M059J (cell line): ENCODE measurements at regions not wholly inside any gene's neighbourhood (a gene's known extent, or its start where the extent isn't known, plus 50 kb on each side); places are given as distances from the start of the nearest gene placed in this dataset.

Source experiments
- DNase-seq: peaks from one replicate; pipeline ENCODE4 v3.0.0-alpha.2; 2012; ENCODE audit warnings: low read depth

DNA sequence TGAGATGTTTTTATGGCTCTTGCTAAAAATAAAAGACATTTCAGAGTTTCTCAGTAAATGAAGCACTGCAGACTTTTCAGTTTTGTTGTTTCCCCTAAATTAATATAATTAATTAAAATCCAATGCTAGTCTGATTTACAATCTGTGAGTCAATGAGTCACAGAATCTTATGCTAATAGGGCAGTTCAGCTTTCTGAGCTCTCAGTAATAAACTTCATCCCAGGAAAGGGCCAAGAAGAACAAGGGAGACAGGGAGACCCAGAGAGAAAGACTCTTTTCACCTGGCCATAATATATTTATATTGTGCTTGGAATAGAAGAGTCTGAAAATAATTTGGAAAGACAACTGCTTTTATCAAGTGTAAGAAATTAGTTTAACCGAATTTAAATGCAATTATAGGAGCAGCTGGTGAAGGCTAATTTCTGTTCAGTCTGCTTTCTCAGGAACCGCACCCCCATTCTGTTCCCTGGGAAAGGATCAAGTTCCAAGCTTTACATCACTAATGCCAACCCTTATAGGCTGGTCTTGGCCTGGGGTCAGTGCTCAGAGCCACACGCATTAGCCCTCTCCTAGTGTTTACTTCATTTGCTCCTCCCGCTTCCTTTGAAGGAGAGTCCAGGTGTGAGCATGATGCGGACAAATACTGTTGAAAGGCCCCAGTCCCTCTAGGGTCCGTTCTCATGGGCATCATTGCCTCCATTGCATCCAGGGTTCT, 145.6 kb downstream of the ZBTB18 start:
- no peak for DNase-seq

- no peak for DNase-seq
These were observed 146.8 kb downstream of the ZBTB18 start for GRCh38 chr1:244197851-244198375.

- DNase-seq, result no peak
These were observed 148.8 kb downstream of the ZBTB18 start for GRCh38 chr1:244199902-244200301.

DNA sequence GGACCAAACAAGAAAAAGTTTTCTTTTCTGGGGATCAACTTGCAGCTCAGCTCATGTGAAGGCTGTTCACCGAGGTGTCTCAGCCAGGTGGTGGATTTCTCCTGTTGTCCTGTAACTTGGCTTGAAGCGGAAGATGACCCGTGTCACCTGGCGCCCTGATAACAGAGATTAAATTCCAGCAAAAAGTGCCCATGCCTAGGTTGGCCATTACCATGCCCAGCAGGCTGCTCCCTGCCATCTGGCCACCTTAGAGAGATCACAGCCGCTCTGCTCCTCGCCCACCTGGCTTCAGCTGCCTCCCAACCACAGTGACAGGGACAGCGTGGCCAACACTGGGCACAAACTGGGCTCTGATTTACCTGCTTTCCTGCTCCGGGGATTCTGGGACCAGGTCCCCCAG, 149.5 kb downstream of the ZBTB18 start:
- no peak for DNase-seq

DNA sequence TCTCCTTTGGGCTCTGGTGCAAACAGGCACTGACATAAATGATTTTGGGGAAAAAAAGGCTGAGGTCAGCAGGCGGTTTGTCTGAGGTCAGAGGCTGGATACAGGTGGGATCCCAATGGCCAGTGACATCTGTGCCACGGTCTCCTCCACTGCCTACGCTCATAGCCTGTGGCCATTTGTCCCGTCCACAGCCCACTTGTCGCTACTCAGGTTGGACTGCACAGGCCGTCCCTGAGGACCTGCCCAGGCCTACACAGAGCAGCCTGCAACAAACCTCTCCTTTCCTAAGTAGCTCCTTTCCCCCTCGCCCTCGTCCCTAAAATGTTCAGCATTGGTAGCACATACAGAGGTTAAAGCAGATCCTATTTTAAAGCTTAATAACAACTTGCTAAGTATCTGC, 150.7 kb downstream of the ZBTB18 start:
- DNase-seq, result no peak

DNA sequence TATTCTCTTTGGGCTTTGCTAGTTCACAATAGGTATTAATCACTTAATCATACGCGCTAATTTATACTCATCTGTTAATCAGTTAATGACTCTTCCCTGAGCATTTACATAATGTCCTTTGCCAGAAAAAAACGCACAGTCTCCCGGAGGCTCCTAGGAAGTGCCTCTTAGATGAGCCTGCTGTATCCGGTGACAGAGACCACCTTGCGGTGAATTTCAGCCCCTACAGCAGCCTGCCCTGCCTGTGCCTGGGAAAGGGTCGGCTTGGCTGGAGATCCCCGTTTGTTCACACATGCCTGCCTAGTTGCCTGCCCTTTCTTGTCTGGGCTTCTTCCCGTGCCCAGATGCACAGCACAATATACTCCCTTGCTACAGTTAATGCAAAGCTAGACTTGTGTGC, 152.9 kb downstream of the ZBTB18 start:
- no peak for DNase-seq

DNA sequence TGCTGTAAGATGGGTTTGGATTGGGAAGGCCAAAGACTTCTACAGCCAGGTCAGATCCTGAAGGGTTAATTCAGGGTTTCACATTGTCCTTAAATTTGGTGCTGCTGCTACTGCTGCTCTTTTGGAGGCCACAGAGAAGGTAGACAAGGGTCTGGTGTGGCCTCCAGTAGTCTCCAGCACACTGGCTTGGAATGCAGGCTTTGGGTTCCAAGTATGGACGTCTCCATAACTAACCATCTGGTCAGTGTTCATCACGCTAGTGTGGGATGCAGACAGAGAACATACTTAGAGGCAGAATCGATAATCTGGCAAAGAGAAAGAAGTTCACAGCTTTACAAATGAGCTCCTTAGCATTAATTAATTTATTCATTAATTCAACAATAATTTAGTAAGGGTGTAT, 154.1 kb downstream of the ZBTB18 start:
- DNase-seq, result no peak

DNA sequence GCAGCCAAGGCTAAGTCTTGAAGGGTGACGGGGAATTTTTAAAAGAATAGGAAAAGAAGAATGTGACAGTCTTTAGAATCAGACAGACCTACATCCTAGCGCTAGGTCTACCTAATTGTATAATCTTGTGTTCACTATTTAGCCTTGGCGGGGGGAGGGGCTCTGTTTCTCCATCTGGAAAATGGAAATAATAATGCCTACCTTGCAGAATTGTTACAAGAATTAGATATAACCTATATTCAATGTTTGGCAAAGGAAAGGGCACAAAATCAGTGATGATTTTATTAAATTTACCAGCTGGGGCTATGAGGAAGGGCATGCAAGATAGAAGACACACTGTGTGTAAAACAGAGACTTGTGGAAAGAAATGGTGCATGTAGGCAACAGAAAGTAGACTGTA, 154.8 kb downstream of the ZBTB18 start:
- no peak for DNase-seq

GRCh38 chr1:244207042-244207934, 156.2 kb downstream of the ZBTB18 start:
- DNase-seq, result no peak

DNA sequence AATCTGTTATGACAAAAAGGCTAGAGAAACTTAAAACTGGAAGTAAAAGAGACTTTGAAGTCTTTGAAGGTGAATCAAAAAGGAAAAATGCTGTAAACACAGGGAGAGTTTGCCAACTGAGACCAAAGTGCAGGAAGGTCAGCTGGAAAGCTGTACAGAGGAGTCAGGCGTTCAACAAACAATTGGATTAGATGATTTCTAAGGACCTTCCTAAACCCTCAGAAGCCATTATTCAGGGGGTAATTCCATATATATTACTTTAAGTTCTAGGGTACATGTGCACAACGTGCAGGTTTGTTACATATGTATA, 156.8 kb downstream of the ZBTB18 start:
- DNase-seq, result peak; percentile 68

DNA sequence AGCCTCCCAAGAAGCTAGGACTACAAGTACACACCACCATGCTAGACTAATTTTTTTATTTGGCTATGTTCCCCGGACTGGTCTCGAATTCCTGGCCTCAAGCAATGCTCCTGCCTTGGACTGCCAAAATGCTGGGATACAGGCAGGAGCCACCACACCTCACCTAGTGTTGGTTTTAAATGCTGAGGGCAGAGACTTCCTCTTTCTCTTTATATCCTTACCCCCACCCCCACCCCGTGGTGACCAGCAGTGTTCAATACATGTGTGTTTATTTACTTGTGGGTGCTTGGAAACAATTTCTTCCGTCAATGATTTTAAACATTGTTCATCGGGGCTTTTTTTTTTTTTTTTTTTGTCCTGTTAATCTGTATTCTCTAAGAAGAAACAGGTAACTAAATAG, 158.9 kb downstream of the ZBTB18 start:
- peak; percentile 49 for DNase-seq

- peak; percentile 30 for DNase-seq
These were observed 159.9 kb downstream of the ZBTB18 start for GRCh38 chr1:244210884-244211558.

DNA sequence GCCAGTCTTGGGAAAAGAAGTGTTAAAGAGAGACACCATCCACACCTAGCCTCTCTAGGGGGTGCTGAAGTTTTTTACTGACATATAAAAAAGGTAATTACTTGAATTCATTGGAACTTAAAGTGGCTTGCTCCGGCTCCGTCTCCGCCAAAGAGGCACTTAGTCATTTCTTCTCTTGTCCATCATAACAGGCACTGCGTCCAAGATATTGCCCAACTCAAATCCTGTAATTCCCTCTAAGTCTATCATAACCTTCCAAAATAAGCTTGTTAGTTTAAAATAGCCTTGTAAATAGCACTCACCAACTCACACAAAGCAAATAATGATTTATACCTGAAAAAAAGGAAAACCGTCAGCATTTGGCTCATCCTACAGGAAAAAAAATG, 160.5 kb downstream of the ZBTB18 start:
- DNase-seq, result peak; percentile 60

- DNase-seq, result no peak
These were observed 161.1 kb downstream of the ZBTB18 start for GRCh38 chr1:244212219-244212618.

DNA sequence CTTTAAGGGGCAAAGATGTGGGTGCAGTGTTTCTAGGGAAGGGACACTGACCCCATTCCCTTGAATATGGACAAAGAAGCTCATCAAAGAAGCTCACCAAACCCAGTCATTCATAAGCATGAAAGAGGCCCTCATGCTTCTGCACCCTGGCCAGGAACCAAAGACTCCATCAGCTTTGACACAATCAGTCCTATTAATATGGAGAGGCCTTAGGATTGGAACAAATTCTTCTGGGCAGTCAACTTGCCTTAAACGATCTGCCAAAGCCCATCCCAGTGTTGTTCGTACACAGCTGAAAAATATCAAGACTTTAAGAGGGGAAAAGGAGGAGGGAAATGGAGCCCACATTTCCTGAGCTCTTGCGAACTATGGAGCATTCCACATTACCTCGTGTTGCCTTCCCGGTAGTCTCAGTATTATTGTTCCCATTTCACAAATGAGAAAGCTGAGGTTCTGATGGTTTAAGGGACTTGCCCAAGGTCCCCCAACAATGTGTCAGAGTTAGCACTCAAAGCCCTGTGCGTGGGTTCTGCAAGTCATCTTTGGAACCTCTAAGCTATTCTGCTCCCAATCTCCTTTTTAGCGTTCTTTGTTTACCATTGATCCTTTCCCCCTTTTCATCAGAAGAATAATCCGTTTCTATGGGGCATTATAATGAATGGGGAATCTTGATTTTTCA, 161.9 kb downstream of the ZBTB18 start:
- DNase-seq, result no peak

GRCh38 chr1:244214009-244214967, 163.2 kb downstream of the ZBTB18 start:
- peak; percentile 100 for DNase-seq

DNA sequence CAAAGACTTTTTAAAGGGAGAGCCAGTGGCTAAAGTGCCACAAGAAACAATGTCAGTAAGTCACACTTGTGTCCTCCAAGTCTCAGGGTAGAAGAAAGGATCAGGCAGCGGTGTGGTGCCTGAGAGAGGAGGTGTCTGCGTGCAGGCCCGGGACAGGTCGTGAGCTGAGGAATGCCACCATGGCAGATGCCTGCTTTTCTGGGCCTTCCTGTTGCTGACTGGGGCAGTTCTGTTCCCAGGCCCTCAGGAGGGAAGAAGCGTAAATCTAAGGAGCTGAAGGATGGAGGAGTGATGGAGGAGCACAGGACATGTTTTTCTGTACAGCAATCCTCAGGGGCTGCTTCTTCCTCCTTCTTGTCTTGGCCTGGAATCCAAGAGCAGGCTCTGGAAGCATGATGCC, 165.8 kb downstream of the ZBTB18 start:
- DNase-seq, result no peak

GRCh38 chr1:244217711-244218110, 166.6 kb downstream of the ZBTB18 start:
- DNase-seq, result no peak

DNA sequence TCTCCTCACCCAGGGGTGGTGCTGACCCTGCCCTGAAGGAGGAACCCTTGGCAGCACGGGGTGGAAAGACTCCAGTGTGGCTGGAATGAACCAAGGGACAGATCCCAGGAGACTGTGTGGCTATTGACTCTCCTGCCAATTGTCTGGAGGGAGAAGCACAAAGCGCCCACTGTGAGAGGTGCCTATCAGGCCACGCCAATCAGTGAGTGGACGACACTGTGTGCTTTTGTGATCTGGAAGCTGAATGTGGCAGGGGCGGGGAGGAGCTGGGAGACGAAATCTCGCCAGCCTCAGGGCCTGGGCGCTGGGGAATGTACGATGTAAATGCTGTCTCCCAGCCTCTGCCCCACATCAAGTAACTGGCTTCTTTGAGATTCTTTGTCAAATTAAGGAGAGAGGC, 167.1 kb downstream of the ZBTB18 start:
- no peak for DNase-seq

GRCh38 chr1:244219149-244219548, 168.1 kb downstream of the ZBTB18 start:
- DNase-seq, result no peak

GRCh38 chr1:244219802-244220201, 168.7 kb downstream of the ZBTB18 start:
- DNase-seq, result no peak
